Muscle of leg (tissue), 3 donors: ENCODE measurements at regions not wholly inside any gene's neighbourhood (a gene's known extent, or its start where the extent isn't known, plus 50 kb on each side); places are given as distances from the start of the nearest gene placed in this dataset.

Experiments
- DNase-seq: peaks from one replicate; pipeline ENCODE4 v3.0.0; 2013
- H3K27ac ChIP-seq: one replicate; pipeline ENCODE4 v1.5.1; 2013; ENCODE audit warnings: mild to moderate bottlenecking, low read length, control low read depth
- H3K27me3 ChIP-seq: one replicate; pipeline ENCODE4 v1.6.1; 2013; ENCODE audit warnings: low read length; ENCODE audit not compliant: control insufficient read depth, insufficient read depth
- H3K36me3 ChIP-seq: one replicate; pipeline ENCODE4 v1.6.1; 2013; ENCODE audit warnings: low read length; ENCODE audit not compliant: control insufficient read depth, insufficient read depth
- H3K4me1 ChIP-seq: one replicate; pipeline ENCODE4 v1.6.1; 2013; ENCODE audit warnings: low read length; ENCODE audit not compliant: control insufficient read depth, insufficient read depth
- H3K4me3 ChIP-seq: one replicate; pipeline ENCODE4 v1.5.1; 2013; ENCODE audit warnings: low read length, control low read depth
- H3K9me3 ChIP-seq: replicated peaks from 2 replicates; pipeline ENCODE4 v1.6.1; 2013; ENCODE audit warnings: low read depth, low read length; ENCODE audit not compliant: control insufficient read depth
- WGBS: methylation state at CpG from one replicate; pipeline ENCODE4 v1.1.5; 2013; ENCODE audit warnings: missing lambda C conversion rate; ENCODE audit not compliant: insufficient coverage; 5-methylcytosine and 5-hydroxymethylcytosine counted together

DNA sequence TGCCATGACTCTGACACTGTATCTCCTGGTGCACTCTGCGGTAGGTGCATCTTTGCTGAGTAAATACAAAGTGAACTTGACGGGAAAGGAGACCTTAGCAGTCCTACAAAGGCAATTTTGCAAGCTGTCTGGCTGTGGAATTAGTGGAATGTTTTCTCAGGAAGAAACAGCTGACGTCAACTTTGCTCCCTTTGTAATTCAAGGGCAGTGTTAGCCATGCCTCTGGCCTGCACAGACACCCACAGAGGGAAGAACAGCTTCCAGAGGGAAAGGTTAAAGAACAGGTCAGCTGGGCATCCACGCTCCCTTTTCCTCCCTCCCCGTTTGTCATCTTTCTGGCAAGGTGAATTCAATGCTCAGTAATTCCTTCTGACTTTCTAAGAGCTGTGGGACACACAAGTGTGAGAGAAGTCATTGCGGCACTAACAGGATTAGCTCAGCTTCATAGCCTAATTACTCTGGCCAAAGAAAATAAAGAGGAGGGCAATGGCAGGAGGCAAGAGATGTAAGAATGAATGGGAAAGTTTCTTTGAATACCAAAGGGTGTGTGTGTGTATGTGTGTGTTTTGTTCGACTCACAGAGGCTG lies 476.9 kb upstream of the GOT2 start:
- Histone ChIP-seq H3K36me3 (no peaks in the 10 kb centered on the region), H3K4me3 (no peak overlapping the region), H3K9me3 (no peaks in the 10 kb centered on the region), H3K4me1 (peaks cover 7% of the 10 kb centered on the region), H3K27me3 (no peaks in the 10 kb centered on the region), H3K27ac (peak overlapping the region; percentile 43)
- DNase-seq = peak; percentile 53
- 47% methylated on average over 4 of the region's 7 CpGs for WGBS

DNA sequence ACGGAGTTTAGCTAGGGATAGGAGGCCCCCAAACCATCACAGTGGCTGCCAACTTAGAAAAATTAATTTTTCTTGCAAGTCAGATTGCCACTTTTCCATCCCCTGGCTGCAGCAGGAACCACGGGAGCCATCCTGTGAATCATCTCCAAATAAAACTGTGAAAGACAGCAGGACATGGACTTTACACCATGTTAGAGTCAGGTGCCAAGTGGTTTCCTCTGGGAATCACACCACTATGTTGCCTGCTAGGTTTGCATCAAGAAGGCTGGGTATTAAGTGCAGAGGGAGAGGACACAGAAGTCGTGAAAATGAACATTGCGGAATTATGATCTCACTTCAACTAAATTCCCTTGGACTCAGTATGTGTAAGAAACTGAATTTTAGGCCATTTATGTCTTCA lies 471.3 kb upstream of the GOT2 start:
- WGBS = 57% methylated on average over 1 of the region's 4 CpGs
- H3K9me3 ChIP-seq = no peaks in the 10 kb centered on the region

DNA sequence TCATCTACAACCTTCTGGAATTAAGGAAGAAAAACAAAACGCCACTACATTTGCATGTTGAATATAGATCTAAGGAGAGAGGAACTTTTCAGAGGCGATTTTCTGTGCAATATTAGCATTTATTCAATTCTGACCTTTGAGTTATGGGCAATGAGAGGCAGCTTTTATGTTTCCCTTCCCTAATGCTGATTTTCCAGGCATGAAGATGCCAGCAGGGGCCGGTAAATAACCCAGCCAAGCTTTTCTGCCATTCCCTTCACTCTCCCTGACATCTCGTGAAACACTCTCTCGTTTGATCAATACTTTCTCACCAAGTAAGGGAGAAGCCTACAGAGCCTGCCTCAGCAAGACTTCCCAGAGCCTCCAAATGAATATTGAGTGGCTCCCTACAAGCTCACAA lies 470.5 kb upstream of the GOT2 start:
- Histone ChIP-seq H3K36me3 (no peaks in the 10 kb centered on the region), H3K27ac (no peak overlapping the region), H3K4me3 (no peak overlapping the region), H3K9me3 (no peaks in the 10 kb centered on the region), H3K4me1 (no peaks in the 10 kb centered on the region), H3K27me3 (no peaks in the 10 kb centered on the region)
- no peak for DNase-seq
- 70% methylated on average over 2 of the region's 5 CpGs for WGBS

More for the DNA sequence above, 471.3 kb upstream of the GOT2 start:
- Histone ChIP-seq H3K27me3 (no peaks in the 10 kb centered on the region), H3K4me1 (no peaks in the 10 kb centered on the region), H3K4me3 (no peak overlapping the region), H3K36me3 (no peaks in the 10 kb centered on the region), H3K27ac (no peak overlapping the region)
- DNase-seq = no peak

DNA sequence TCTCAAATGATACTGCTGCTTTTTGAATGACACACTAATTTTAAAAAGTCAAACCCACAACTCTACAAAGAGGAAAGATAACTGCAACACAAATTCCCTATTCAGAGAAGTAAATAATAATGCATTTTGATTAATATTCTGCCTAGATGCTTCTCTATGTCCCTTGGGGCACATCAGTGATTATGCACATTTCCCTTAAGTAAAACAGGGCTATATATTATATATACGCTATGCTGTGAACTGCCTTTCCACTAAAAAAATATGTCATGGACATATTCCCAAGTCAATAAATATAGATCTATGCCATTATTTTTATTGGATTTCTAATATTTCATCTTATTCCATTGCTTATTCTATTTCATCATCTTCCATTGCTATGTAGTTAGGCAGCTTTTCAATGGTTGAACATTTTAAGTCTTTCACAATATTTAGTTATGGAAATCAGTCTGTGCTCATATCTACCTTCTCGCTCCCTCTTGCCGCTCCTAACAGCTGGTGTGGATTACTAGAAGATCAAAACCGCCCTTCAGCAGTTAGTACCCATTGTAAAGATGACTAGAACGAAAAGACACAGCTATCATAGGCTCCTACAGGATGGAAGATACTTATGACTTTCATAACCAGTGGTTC lies 468.2 kb upstream of the GOT2 start:
- no peaks in the 10 kb centered on the region for H3K9me3 ChIP-seq
- no peak overlapping the region for H3K27ac ChIP-seq
- H3K4me1 ChIP-seq = no peaks in the 10 kb centered on the region
- no peaks in the 10 kb centered on the region for H3K36me3 ChIP-seq
- DNase-seq = no peak
- no peaks in the 10 kb centered on the region for H3K27me3 ChIP-seq
- H3K4me3 ChIP-seq = no peak overlapping the region
- no CpG with 5 or more reads among the region's 5 CpGs for WGBS

DNA sequence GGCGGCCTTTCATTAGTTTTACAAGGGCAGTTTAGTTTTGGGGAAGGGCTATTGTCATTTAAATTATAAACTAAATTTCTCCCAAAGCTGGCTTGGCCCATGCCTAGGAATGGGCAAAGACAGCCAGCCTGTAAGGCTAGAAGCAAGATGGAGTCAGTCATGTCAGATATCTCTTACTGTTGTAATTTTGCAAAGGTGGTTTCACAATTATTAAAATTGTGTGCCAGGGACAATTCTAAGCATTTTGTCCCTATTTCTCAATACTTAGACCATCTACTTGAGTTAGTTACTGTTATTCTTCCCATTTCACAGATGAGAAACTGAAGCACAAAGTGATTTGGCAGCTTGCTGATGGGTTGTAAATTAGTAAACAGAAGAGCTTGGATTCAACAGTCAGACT lies 467.7 kb upstream of the GOT2 start:
- Histone ChIP-seq H3K27me3 (no peaks in the 10 kb centered on the region), H3K4me1 (no peaks in the 10 kb centered on the region), H3K36me3 (no peaks in the 10 kb centered on the region), H3K27ac (no peak overlapping the region), H3K9me3 (no peaks in the 10 kb centered on the region), H3K4me3 (no peak overlapping the region)
- DNase-seq = no peak
- WGBS = no CpG with 5 or more reads among the region's 1 CpG

DNA sequence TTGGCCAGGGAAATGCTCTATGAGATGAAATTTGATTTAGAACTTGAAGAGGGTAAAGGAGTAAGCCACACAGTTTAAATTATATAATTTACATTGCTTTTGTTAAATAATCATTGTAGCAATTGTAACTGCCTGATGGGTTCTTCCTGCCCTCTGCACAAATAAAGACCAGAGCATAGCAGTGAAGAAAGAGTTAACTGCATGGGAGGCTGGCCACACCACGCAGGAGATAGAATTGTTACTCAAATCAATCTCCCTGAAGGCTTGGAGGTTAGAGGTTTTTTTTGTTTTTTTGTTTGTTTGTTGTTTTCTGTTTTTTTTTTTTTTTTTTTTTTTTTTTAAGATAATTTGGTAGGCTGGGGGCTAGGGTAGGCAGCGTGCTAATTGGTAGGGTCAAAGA lies 467.0 kb upstream of the GOT2 start:
- DNase-seq = no peak
- H3K9me3 ChIP-seq = no peaks in the 10 kb centered on the region
- H3K27me3 ChIP-seq = no peaks in the 10 kb centered on the region
- no peaks in the 10 kb centered on the region for H3K36me3 ChIP-seq
- no peak overlapping the region for H3K27ac ChIP-seq
- WGBS = 50% methylated on average over 1 of the region's 2 CpGs
- no peak overlapping the region for H3K4me3 ChIP-seq
- H3K4me1 ChIP-seq = no peaks in the 10 kb centered on the region

DNA sequence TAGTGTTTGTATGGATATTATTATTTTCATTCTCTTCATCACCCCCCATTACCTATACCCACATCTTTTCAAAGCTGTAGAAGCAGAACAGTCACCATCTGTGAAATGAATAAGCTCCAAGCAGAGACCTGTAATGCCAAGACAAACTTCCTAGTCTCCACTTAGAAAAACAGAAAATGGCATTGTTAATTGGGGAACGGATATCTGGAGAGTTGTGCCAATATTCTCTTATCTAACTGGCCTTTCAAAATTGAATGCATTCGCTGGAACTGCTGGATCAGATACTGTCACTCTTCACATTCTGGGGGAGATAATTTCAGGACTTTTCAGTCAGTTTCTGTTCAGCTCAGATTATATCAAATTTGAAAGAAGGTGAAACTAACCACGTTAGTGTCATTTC lies 464.4 kb upstream of the GOT2 start:
- Histone ChIP-seq H3K27ac (no peak overlapping the region), H3K4me1 (no peaks in the 10 kb centered on the region), H3K36me3 (no peaks in the 10 kb centered on the region), H3K9me3 (no peaks in the 10 kb centered on the region), H3K4me3 (no peak overlapping the region), H3K27me3 (no peaks in the 10 kb centered on the region)
- DNase-seq = peak; percentile 5
- WGBS = no CpG with 5 or more reads among the region's 3 CpGs

DNA sequence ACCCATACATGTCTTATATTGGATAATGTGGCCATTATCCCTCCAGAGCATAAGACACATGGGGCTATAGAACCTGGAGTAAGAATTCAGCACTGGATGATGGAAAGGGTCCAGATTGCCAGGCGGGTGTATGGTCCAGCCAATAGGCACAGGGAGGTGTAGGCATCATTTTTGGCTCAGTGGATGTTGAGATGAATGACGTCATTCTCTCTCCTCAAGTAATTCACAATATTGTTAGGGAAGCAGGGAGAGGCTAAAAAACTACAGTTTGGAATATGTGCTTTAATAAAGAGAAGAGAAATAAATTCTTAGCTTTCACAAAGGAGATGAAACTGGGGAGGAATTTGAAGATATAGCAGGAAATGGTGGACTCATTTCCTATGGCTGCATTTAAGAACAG lies 461.1 kb upstream of the GOT2 start:
- Histone ChIP-seq H3K4me1 (no peaks in the 10 kb centered on the region), H3K9me3 (no peaks in the 10 kb centered on the region), H3K27me3 (no peaks in the 10 kb centered on the region), H3K27ac (no peak overlapping the region), H3K36me3 (no peaks in the 10 kb centered on the region), H3K4me3 (no peak overlapping the region)
- DNase-seq = no peak
- no CpG with 5 or more reads among the region's 2 CpGs for WGBS

DNA sequence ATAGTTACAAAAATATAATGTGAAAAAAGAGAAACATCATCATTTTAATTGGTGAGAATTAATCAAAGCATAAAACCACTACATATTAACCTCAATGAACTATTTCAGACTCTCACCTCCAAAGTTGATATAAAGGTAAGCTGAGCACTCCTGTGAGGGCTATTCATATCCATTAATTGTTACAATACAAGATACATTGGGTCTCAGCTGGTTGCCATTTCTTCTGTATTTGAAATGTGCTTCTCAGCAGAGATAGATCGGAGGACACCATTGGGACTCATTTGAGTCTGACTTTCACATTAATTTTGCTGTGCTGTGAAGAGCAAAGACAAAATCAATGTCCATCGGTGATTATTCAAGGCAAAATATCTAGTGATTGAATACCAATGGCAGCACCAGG lies 459.5 kb upstream of the GOT2 start:
- no peaks in the 10 kb centered on the region for H3K9me3 ChIP-seq
- H3K4me1 ChIP-seq = no peaks in the 10 kb centered on the region
- no peaks in the 10 kb centered on the region for H3K36me3 ChIP-seq
- H3K27ac ChIP-seq = no peak overlapping the region
- no CpG with 5 or more reads among the region's 2 CpGs for WGBS
- H3K27me3 ChIP-seq = no peaks in the 10 kb centered on the region
- DNase-seq = no peak
- no peak overlapping the region for H3K4me3 ChIP-seq

DNA sequence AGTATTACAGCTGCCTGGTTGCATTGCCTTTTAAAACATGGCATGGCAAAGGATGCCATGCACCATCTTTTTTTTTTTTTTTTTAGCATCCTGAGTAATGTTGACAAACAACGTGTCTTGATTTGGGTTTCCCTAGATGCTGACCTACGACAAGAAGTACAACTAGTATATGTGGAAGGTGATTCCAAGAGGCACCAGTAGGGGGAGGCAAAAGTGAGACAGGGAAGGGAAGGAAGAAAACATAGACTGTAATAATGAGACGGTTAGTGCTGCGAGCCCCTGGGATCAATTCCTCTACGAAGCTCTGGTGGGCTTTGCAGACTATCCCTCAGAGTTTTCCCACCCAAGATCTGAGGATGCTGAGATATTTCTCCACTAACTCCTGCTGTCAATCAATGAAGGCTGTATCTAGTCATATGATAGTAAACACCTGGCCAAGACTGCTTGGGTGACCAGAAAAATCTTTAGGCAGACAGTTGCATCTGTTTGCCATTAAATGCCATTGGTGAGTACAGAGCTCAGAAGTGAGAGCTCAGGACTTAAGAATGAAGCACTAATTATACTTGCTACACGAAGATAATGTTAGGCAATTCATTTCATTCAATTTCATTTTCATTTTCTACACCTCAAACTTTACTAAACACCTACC lies 458.6 kb upstream of the GOT2 start:
- DNase-seq = no peak
- no peaks in the 10 kb centered on the region for H3K9me3 ChIP-seq

More for the DNA sequence above, 458.6 kb upstream of the GOT2 start:
- H3K27me3 ChIP-seq = no peaks in the 10 kb centered on the region
- no peak overlapping the region for H3K4me3 ChIP-seq
- no peaks in the 10 kb centered on the region for H3K4me1 ChIP-seq
- 45% methylated on average over 2 of the region's 6 CpGs for WGBS
- H3K36me3 ChIP-seq = no peaks in the 10 kb centered on the region
- H3K27ac ChIP-seq = no peak overlapping the region
